Endothelial cell of umbilical vein (primary cell): ENCODE measurements at regions not wholly inside any gene's neighbourhood (a gene's known extent, or its start where the extent isn't known, plus 50 kb on each side); places are given as distances from the start of the nearest gene placed in this dataset.

Source experiments
- BruUV-seq: library from RNA; stranded (reverse); fragments of 400-500 nt; replicated peaks from 2 replicates; lab custom pipeline; 2021; lab: Mats Ljungman, UMichigan
- CTCF ChIA-PET: fragments of 300-600, 350-600 bp; sonication (Branson Sonifier 250); formaldehyde crosslinking; loops from one replicate; lab custom pipeline; 2021; ENCODE audit warnings: antibody characterized with exemption, inconsistent platforms; lab: Charles Lee
- POLR2A ChIA-PET: fragments of 300-600, 350-600 bp; sonication (Branson Sonifier 250); formaldehyde crosslinking; loops from one replicate; lab custom pipeline; 2021; ENCODE audit warnings: antibody characterized with exemption, inconsistent platforms; lab: Charles Lee
- DNase-seq: peaks from one replicate; pipeline ENCODE4 v3.0.0-alpha.2; 2011; ENCODE audit warnings: low read depth, low spot score
- FAIRE-seq: peaks from 2 replicates; lab custom pipeline; 2011; peaks lifted over from hg19 to GRCh38; lab: Jason Lieb, UNC
- H2AFZ ChIP-seq: 2 replicates; pipeline ENCODE4 v1.6.0; 2012; ENCODE audit warnings: low read depth, low read length, control low read depth, inconsistent platforms
- H3K27ac ChIP-seq: 2 replicates; pipeline ENCODE4 v1.5.1; 2011; ENCODE audit warnings: low read depth, mild to moderate bottlenecking, control low read depth, low read length, moderate library complexity; ENCODE audit not compliant: insufficient read depth
- H3K27me3 ChIP-seq, 2 experiments: 2 replicates each; pipeline versions ENCODE4 v1.6.0 to v1.6.1; 2011; ENCODE audit warnings: low read length in 2 of 2, mixed read lengths in 1 of 2; ENCODE audit not compliant: control insufficient read depth in 2 of 2, insufficient read depth in 2 of 2
- H3K36me3 ChIP-seq, 2 experiments: 2 replicates in 1 of 2; 3 replicates in 1 of 2; pipeline ENCODE4 v1.5.1; 2011; ENCODE audit warnings: low read length in 2 of 2, mild to moderate bottlenecking in 1 of 2, moderate library complexity in 1 of 2; ENCODE audit not compliant: control insufficient read depth in 2 of 2, insufficient read depth in 2 of 2; ENCODE audit errors: extremely low read depth in 1 of 2
- H3K4me1 ChIP-seq: 3 replicates; pipeline ENCODE4 v1.5.1; 2011; ENCODE audit warnings: mild to moderate bottlenecking, low read length; ENCODE audit not compliant: control insufficient read depth, insufficient read depth; ENCODE audit errors: extremely low read depth
- H3K4me2 ChIP-seq: 2 replicates; pipeline ENCODE4 v1.6.1; 2011; ENCODE audit warnings: low read length, control low read depth, mixed read lengths; ENCODE audit not compliant: insufficient read depth
- H3K4me3 ChIP-seq, 3 experiments: fragments of 200-600 bp in 1 of 3; sonication (generic), shearing (Covaris generic) in 1 of 3; replicated peaks in 1 of 3; 2 replicates each; pipeline ENCODE4 v1.5.1; 2011 to 2016; ENCODE audit warnings: control low read depth in 3 of 3, low read length in 3 of 3, mild to moderate bottlenecking in 2 of 3, inconsistent platforms in 1 of 3, low read depth in 1 of 3, moderate library complexity in 1 of 3; ENCODE audit not compliant: insufficient read depth in 1 of 3
- H3K79me2 ChIP-seq: 2 replicates; pipeline ENCODE4 v1.6.0; 2012; ENCODE audit warnings: low read length, inconsistent platforms; ENCODE audit not compliant: control insufficient read depth, insufficient read depth
- H3K9ac ChIP-seq: replicated peaks from 2 replicates; pipeline ENCODE3; 2011; ENCODE audit warnings: low read length, control low read depth; ENCODE audit not compliant: insufficient read depth; ENCODE audit errors: extremely low read depth
- H3K9me1 ChIP-seq: replicated peaks from 3 replicates; pipeline ENCODE4 v1.6.0; 2011; ENCODE audit warnings: mild to moderate bottlenecking, low read length; ENCODE audit not compliant: control insufficient read depth, insufficient read depth; ENCODE audit errors: extremely low read depth
- H3K9me3 ChIP-seq: replicated peaks from 2 replicates; pipeline ENCODE4 v1.5.1; 2012; ENCODE audit warnings: low read length, inconsistent platforms; ENCODE audit not compliant: control insufficient read depth, insufficient read depth
- H4K20me1 ChIP-seq: replicated peaks from 2 replicates; pipeline ENCODE3; 2011; ENCODE audit warnings: mild to moderate bottlenecking, low read length; ENCODE audit not compliant: control insufficient read depth, insufficient read depth; ENCODE audit errors: extremely low read depth
- CTCF ChIP-seq, 2 donors: IDR thresholded peaks; 1 replicate in 1 of 2; 2 replicates in 1 of 2; pipeline ENCODE4 v1.5.1; 2011; ENCODE audit warnings: low read length in 2 of 2, mild to moderate bottlenecking in 2 of 2, moderate library complexity in 2 of 2, control low read depth in 1 of 2, inconsistent platforms in 1 of 2, low read depth in 1 of 2; ENCODE audit not compliant: insufficient read depth in 1 of 2; ENCODE audit errors: extremely low read depth in 1 of 2
- EZH2 ChIP-seq: IDR thresholded peaks from 2 replicates; pipeline ENCODE4 v1.6.1; 2012; ENCODE audit warnings: borderline replicate concordance, low read depth, mild to moderate bottlenecking, moderate library complexity, low read length, inconsistent platforms; ENCODE audit not compliant: severe bottlenecking
- FOS ChIP-seq: IDR thresholded peaks from 2 replicates; pipeline ENCODE4 v1.6.1; 2011; ENCODE audit warnings: mild to moderate bottlenecking, low read length, moderate library complexity, borderline replicate concordance; ENCODE audit not compliant: insufficient read depth
- GATA2 ChIP-seq: IDR thresholded peaks from 2 replicates; pipeline ENCODE4 v1.7.0; 2011; ENCODE audit warnings: low read depth, mild to moderate bottlenecking, moderate library complexity, mixed read lengths, low read length; ENCODE audit not compliant: insufficient read length, insufficient read depth
- JUN ChIP-seq: IDR thresholded peaks from 2 replicates; pipeline ENCODE4 v1.6.1; 2011; ENCODE audit warnings: borderline replicate concordance, low read depth; ENCODE audit not compliant: insufficient read length, insufficient read depth
- MAX ChIP-seq: IDR thresholded peaks from 2 replicates; pipeline ENCODE4 v1.6.1; 2011; ENCODE audit not compliant: insufficient read depth, insufficient read length
- MYC ChIP-seq: IDR thresholded peaks from one replicate; pipeline ENCODE4 v1.6.1; 2011; ENCODE audit warnings: mild to moderate bottlenecking, low read depth, low read length
- POLR2A ChIP-seq: IDR thresholded peaks from 2 replicates; pipeline ENCODE4 v1.6.1; 2012; ENCODE audit warnings: low read depth, mild to moderate bottlenecking, control low read depth, low read length
- POLR2AphosphoS5 ChIP-seq: IDR thresholded peaks from 2 replicates; pipeline ENCODE4 v1.6.1; 2012; ENCODE audit warnings: low read depth, mild to moderate bottlenecking, control low read depth, low read length, moderate library complexity; ENCODE audit not compliant: insufficient read depth
- dilution Hi-C: fragments of 300-500 bp; cut with MboI; formaldehyde crosslinking; loops from one replicate; pipeline ENCODE4 v1.15.0; 2019; ENCODE audit warnings: low sequenced_read_pairs; ENCODE audit not compliant: extremely low pct_ligation_motif_present
- intact Hi-C: fragments of 100-400 bp; cut with micrococcal nuclease; formaldehyde crosslinking; loops from one replicate; pipeline ENCODE4 v1.10.0; 2022

GRCh38 chr18:73992242-73993022, 155.2 kb downstream of the FBXO15 start:
- DNase-seq (no peak), FAIRE-seq (no peak)
- Histone ChIP-seq H3K79me2 (no peaks in the 10 kb centered on the region), H3K4me1 (no peaks in the 10 kb centered on the region), H3K27ac (no peak overlapping the region), H3K27me3 (no peaks in the 10 kb centered on the region), H4K20me1 (no peaks in the 10 kb centered on the region), H3K36me3 (no peaks in the 10 kb centered on the region), H3K9me3 (peaks cover 2% of the 10 kb centered on the region), H3K4me3 (no peak overlapping the region), H3K9ac (no peak overlapping the region), H3K9me1 (no peaks in the 10 kb centered on the region), H3K4me2 (no peak overlapping the region), H2AFZ (no peak overlapping the region)
- intact Hi-C loops: no loop called here
- dilution Hi-C loops: no loop called here
- POLR2A ChIA-PET: no interaction called here
- CTCF ChIA-PET: no interaction called here
- TF ChIP-seq MYC (no peak), POLR2A (no peak), FOS (no peak), POLR2AphosphoS5 (no peak), GATA2 (no peak), MAX (no peak), EZH2 (no peak), CTCF (IDR thresholded peaks at IDR 0.05; ENCODE audit: extremely low read depth in 1 of 2, insufficient read depth in 1 of 2, low read depth in 1 of 2, low read length in 2 of 2) (no peak), JUN (no peak)
- no TSS peak for BruUV-seq
